HG02759 (cell line): ENCODE measurements at regions not wholly inside any gene's neighbourhood (a gene's known extent, or its start where the extent isn't known, plus 50 kb on each side); places are given as distances from the start of the nearest gene placed in this dataset.

Experiments
- ATAC-seq: cut with Tn5 transposase; IDR thresholded peaks from one replicate; pipeline ENCODE4 v1.9.1; 2021; ENCODE audit warnings: mild to moderate bottlenecking, moderate library complexity; ENCODE audit not compliant: unreplicated experiment

DNA sequence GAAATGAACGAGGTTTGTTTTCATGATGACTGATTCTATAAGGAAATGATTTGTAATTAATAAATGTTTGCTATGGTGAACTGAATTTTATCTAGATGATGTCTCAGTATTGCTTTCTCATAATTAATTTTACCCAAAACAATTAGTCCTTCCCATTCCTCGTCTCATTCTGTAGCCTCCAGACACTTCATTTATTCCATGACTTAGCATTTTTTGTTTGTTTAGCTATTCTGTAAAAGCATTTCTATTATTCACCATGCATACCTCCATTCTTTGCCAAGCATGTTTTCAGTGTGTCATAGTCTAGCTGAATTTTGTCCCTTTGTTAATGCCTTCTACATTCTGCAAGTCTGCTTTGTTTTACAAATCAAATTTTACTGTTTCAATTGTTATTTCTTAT, 137.4 kb upstream of the RPL10L start:
- ATAC-seq: no peak

DNA sequence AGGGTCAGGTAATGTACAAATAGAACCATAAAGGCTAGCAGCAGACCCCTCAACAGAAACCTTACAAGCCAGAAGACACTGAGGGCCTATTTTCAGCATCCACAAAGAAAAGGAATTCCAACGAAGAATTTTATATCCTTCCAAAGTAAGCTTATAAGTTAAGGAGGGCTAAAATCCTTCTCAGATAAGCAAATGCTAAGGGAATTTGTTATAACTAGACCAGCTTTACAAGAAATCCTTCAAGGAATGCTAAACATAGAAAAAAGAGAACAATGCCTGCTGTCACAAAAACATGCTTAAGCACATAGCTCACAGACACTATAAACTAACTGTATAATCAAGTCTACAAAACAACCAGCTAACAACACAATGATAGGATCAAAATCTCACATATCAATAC, 130.7 kb upstream of the RPL10L start:
- ATAC-seq: no peak

- ATAC-seq: peak; percentile 98
These were observed 117.7 kb upstream of the RPL10L start for GRCh38 chr14:46769292-46769691.

- ATAC-seq: no peak
These were observed 95.5 kb upstream of the RPL10L start for GRCh38 chr14:46747001-46747652.

- no peak for ATAC-seq
These were observed 82.7 kb upstream of the RPL10L start for GRCh38 chr14:46734286-46734685.

DNA sequence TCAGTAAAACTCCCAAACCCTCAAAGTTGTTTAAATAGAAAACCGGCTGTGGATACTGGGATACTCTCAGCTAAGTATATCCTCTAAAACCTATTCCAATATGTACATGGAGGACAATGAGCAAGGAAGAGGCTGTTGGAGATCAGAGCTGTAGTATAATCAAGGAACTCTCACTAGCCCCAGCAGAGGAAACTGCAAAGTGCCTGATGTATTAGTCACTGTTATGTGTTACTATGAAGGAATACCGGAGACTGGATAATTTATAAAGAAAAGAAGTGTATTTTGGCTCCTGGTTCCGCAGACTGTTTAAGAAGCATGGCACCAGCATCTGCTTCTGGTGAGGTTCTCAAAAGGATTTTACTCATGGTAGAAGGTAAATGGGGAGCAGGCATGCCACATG, 65.6 kb upstream of the RPL10L start:
- no peak for ATAC-seq
